Mesenteric fat pad (tissue), 1 donor: ENCODE measurements at regions not wholly inside any gene's neighbourhood (a gene's known extent, or its start where the extent isn't known, plus 50 kb on each side); places are given as distances from the start of the nearest gene placed in this dataset.

Experiments used
- DNase-seq: peaks from one replicate; pipeline ENCODE4 v3.0.0-alpha.2; 2020; ENCODE audit warnings: low spot score
- donor health status: DM: yes; HTN: yes; CAD: no.

DNA sequence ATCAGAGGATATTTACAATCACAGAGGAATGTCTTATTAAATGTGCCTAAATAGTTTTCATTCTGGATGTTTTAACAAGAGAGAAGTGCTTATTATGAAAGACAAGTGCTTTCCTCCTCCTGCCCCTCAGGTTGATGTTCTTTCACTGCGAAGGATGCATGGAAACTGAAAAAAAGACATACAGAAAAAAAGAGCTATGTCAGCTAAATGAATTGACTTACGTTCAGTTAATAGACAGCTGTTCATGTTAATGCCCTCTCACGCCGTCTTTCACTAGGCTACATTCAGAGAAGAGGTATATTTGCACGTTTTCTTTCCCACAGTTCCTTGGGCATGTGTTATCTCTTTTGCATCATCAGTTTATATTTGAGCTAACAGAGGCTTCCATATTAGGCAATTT, 821.8 kb upstream of the PCDH9 start:
- DNase-seq = no peak

GRCh38 chr13:68050761-68051160, 820.6 kb upstream of the PCDH9 start:
- no peak for DNase-seq

DNA sequence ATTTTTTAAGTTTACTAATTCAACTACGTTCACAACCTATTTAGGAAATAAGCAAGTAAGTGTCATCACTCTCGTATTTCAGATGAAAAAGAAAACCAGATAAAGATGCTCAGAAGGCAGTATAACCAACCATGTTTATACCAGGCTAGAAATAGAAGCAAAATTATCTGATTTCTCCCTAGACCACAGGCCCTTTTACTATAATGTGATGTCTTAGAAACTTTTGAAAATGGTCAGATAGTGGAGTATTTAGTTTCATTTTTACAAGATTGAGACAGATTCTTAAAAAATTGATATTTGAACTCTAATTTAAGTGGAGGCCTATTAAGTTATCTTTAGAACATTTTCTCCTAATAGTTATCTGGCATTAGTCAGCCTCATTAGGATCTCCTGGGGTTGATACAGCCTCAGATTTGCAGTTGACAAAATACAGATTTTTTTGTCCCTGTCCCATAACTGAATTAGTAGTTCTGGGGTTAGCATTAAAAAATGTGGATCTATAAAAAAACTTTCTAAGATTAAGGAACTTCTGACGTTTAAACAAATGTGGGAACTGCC, 818.7 kb upstream of the PCDH9 start:
- DNase-seq = no peak

DNA sequence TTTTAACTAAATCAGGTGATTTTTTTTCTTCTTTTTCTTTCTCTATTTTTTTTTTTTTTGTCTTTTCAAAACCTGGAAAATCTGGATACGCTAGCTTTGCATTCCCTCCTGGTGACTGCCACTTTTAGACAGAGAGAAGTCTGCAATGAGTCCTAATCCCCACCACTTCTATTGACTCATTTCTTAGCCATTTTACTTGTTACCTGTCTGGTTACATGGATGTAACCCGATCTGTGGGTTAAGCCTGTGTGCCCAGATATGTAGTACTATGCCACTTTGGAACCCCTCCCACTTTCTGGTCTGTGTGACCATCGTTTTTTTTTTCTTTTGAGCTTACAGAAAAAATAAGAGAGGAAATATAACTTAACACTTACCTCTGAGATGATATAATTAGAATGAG, 817.8 kb upstream of the PCDH9 start:
- DNase-seq = no peak

DNA sequence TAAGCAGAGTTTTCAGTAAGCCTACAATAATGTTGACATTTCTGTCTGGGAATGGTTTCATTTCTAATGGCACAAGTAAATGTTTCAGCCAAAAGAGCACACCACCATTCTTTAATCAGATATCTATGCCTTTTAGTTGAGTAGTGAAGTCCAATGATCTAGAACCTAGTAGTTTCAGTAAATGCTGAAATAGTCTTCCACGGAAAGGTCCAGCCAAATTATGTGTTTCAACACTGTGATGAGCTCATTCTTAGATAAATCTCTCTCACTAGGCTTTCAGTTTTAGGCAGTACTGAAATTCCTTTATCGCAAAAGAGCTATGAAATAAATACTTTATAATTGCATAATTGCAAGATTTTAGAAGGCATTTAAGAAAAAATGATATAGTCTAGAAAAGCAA, 816.8 kb upstream of the PCDH9 start:
- DNase-seq = no peak

DNA sequence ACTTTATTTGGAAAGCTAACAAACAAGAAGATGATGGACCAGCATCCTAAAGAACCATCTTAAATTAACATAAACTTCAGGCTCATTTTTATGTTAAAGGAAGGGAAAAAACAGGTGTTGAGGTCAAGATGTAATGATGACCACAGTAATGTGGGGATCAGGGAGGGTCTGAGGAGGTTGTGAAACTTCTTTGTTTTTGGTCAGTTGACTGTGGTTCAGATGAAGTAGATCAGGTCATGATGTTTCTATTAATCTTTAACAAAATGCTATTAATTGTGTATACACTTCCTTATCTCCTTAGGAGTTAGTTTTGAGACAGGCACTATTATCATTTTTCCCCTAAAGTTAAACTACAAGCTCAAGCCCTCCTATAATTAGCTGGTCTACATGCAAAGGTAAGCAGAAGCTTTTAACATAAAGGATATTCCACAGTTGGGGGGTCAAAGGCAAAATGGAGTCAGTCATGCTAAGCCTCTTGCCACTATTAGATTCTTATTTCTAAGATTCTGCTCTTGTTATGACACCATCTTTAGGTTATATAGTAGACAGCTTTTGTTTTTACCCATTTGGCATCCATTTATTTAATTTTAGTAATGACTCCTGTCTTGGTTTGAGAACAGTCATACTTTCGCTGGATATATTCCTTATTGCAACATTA, 800.1 kb upstream of the PCDH9 start:
- DNase-seq = no peak

DNA sequence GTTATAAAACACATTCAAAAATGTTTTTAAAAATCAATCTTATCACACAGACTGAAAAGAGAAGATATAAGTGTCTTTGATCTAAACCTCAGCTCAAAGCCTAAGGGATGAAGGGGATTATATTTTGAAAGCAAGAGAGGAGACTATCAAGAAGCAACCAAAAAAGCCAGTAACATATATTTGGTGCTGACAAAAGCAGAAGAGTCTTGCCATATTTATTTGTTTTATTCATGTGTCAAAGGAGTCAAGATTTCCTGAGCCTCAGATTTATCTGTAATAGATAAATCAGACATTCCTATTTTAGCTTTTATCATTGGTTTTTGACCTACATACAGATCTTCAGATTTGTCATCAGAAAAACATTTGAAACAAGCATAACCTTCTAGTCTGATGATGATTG, 798.6 kb upstream of the PCDH9 start:
- DNase-seq = no peak

DNA sequence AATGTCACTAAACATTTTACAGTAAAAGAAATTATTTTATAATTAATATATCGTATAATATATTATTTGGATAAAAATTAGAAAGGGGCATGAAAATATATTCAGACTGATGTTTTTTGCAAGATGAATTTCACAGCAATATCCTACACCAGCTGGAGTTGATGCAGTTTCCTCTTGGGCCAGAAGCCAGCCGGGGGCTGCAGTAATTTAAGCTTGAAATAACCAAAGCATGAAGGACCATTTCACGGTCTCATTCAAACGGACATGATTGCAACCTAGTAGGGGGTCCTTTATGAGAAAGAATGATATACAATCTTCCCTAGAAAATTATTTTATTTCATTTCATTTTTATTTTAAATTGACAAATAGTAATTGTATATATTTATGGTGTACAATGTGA, 797.2 kb upstream of the PCDH9 start:
- no peak for DNase-seq

DNA sequence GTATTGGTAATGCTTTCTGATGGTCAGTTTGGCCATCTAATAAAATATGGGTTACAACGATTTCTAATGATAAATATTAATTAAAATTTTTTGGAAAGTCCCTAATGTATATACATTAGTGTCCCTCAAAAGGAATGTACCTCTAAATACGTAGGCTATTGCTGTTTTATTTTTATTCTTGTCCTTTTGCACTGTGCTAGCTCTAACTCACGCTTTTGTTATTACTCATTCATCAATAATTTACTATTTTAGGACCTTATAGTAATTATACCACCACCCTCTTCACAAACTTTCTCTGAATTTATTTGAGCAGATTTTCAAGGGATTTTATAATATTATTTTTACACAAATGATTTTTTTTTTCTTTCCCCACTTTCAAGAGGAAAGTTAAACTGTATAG, 795.9 kb upstream of the PCDH9 start:
- DNase-seq = no peak

DNA sequence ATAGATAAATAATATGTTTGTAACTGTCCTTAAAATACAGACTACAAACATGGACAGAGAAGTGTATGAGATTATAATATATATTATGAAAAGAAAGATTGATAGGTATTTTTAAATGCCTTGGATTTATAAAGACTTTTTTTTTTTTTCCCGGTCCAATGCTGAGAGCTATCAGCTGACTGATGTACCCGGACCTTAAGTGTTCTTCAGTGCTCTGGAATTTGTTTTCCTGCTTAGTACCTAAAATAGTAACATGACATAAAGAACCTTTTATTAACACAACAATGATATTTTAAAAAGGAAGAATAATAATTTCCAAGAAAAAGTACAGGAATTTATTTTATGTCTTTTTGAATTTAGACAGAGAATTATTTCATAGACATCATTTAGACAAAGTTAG, 795.5 kb upstream of the PCDH9 start:
- DNase-seq = no peak

DNA sequence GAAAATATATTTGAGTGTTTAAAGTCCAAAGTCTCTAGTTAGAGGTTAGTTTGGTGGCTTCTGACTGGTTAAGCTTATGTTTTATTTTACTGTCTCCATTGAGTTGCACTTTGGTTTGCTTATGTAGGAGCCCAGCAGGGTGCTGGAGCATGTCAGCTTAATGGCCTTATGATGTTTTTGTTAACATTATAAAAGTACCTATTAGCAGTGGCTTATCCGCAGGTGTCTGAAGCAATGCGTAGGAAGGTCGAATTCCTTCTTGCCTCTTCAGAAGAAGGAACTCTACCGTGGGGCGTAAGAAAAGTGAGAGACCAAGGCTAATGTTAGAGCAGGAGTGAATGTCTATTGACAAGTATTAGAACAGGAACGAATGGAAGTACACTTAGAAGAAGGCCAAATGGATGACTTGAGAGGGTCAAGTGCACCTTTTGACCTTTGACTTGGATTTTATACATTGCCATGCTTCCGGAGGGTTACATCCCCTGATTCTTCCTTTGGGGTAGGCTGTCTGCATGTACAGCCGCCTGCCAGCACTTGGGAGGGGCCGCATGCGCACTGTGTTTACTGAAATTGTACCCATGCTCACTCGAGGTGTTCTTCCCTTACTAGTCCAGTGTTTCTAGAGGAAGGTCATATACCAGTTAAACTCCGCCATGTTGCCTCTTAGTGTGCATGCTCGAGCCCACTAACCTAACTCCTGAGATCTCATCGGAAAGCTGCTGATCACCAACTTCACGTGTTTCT, 793.9 kb upstream of the PCDH9 start:
- DNase-seq = no peak

DNA sequence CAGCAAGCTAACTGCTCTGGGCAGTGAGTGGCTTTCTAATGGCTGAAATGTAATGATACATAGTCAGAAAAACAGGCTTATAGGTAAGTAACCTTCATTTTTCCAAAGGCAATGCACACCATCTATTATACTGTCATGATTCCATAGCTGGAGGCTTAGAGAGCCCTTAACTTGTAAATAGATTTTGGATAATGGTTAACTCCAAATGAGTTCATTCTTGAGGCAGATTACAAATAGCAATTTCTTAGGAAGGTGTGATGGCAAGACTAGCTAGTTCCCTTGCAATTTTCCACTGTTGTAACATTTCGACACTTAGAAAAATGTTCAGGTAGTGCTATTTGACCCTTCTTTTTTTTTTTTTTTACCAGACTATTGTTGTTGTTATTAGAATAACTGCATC, 789.8 kb upstream of the PCDH9 start:
- DNase-seq = no peak

DNA sequence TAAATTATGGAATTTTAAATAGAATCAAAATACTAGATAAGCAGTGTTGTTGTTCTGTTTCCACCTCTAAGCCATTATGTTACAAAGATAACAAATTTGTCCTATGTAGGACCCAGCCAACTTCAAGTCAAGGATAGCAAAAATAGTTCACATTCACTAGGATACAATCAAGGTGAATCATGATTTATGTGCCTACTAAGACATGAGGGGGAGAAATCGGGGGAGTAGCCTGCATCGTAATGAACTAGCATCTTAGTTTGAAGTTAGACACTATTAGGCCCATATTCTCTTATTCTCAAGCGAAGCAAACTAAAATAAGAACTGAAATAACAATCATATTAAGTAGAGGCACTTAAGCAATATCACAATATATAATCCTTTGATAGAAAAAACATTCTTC, 779.4 kb upstream of the PCDH9 start:
- DNase-seq = no peak

GRCh38 chr13:68007576-68007975, 777.4 kb upstream of the PCDH9 start:
- no peak for DNase-seq

DNA sequence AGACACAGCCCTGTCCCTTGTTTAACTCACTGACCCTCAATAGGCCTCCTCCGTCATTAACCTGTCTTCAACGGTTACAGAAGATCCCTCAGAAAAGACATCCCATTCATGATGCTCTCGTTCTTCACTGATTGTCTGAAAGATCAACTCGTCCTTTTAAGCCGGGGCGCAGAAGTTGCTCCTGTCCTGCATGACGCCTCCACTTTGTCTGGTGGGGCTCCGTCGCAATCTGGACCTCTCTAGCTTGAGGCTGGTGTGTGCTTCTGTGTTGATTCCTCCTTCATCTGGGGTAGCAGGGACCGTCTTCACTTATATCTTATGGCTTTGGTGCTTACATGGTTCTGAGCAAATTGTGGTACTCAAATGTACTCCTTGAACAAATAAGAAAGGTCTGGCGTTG, 766.0 kb upstream of the PCDH9 start:
- no peak for DNase-seq

DNA sequence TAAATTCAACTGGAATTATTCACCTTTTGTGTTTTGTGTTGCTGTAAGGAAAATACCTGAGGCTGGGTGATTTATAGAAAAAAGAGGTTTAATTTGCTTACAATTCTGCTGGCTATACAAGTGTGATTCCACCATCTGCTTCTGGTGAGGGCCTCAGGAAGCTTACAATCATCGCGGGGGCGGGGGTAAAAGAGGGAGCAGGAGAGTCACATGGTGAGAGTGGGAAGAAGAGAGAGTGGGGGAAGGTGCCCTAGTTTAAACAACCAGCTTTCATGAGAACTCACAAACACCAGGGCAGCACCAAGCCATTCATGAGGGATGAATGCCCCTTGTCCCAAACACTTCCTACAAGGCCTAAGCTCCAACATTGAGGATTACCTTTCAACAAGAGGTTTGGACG, 760.7 kb upstream of the PCDH9 start:
- DNase-seq = peak; percentile 62

- DNase-seq = no peak
These were observed 756.1 kb upstream of the PCDH9 start for GRCh38 chr13:67986234-67986633.

DNA sequence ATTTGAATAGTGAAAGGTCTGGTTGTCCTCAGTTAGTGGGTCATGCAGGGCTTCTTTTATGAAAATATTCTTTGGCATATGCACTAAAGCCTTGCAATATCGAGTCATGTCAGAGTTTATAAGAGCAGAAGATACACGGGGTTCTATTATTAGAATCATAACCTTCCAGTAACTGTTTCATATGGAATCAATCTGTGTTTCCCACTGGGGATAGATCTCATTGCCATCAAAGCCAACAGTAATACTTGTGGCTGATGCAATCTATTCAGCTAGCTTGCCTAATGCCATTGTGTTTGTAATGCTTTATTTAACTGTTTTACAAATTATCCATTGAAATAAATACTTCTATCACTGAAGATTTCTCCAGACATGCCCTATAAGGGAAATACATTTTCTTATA, 746.9 kb upstream of the PCDH9 start:
- DNase-seq = no peak

GRCh38 chr13:67971291-67971690, 741.2 kb upstream of the PCDH9 start:
- DNase-seq = no peak

- no peak for DNase-seq
These were observed 736.9 kb upstream of the PCDH9 start for GRCh38 chr13:67967031-67967430.

GRCh38 chr13:67966065-67966464, 735.9 kb upstream of the PCDH9 start:
- DNase-seq = no peak

DNA sequence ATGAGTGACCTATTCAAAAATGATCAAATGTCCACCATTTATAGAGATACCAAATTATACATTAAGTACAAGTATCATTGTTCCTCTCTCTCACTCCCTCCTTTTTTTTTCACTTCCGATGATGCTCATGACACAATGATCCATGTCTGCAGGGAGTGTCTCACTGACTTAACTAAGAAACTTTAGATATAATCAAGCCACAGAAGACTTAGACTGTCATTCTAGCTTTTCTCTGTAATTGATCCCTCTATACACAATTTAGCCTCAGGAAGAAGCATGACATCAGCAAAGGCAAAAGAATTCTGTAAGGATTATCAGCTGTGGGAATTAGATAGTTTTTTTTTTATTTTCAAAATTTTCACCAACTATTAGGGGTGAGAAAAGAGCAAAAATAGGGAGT, 734.9 kb upstream of the PCDH9 start:
- DNase-seq = no peak

DNA sequence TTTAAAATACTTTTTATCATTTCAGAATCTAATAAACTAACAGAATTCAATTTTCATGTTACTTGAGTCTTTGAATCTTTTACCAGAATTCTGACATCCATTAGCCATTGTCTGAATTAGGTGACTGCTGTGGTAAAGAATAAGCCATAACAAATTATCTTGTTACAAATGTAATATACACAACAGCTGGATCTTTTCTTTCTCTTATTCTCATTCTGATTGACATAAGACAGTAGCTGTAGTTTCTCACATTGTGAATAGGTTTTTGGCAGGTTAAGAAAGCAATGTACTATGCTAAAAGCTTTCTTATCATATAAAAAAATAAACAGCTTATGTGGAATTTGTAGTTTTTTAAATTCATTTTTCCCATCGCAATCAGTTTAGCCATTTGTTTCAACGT, 734.0 kb upstream of the PCDH9 start:
- no peak for DNase-seq
